Large intestine (tissue), 3 donors: ENCODE measurements at regions not wholly inside any gene's neighbourhood (a gene's known extent, or its start where the extent isn't known, plus 50 kb on each side); places are given as distances from the start of the nearest gene placed in this dataset.
"Not testable (repeated sequence)": the region's sequence is repeated elsewhere in the genome, so short reads cannot be mapped to it uniquely, and the experiment has no call there.

Experiments used
- DNase-seq, 2 donors: peaks; one replicate each; pipeline versions ENCODE4 v3.0.0 to v3.0.0-alpha.2; 2013
- H3K27ac ChIP-seq: one replicate; pipeline ENCODE4 v1.5.1; 2013; ENCODE audit warnings: low read length
- H3K27me3 ChIP-seq: 2 replicates; pipeline ENCODE4 v1.6.1; 2013; ENCODE audit warnings: low read length; ENCODE audit not compliant: control insufficient read depth, insufficient read depth
- H3K36me3 ChIP-seq: 2 replicates; pipeline ENCODE4 v1.6.1; 2013; ENCODE audit warnings: low read length; ENCODE audit not compliant: control insufficient read depth, insufficient read depth
- H3K4me1 ChIP-seq: one replicate; pipeline ENCODE4 v1.6.1; 2013; ENCODE audit warnings: low read length; ENCODE audit not compliant: control insufficient read depth, insufficient read depth
- H3K4me3 ChIP-seq: one replicate; pipeline ENCODE4 v1.5.1; 2013; ENCODE audit warnings: low read length
- H3K9me3 ChIP-seq: one replicate; pipeline ENCODE4 v1.6.1; 2013; ENCODE audit warnings: mild to moderate bottlenecking, low read depth, low read length, moderate library complexity; ENCODE audit not compliant: control insufficient read depth
- WGBS: methylation state at CpG from one replicate; pipeline ENCODE4 v1.1.5; 2013; ENCODE audit warnings: low lambda C conversion rate; ENCODE audit not compliant: insufficient coverage; 5-methylcytosine and 5-hydroxymethylcytosine counted together

DNA sequence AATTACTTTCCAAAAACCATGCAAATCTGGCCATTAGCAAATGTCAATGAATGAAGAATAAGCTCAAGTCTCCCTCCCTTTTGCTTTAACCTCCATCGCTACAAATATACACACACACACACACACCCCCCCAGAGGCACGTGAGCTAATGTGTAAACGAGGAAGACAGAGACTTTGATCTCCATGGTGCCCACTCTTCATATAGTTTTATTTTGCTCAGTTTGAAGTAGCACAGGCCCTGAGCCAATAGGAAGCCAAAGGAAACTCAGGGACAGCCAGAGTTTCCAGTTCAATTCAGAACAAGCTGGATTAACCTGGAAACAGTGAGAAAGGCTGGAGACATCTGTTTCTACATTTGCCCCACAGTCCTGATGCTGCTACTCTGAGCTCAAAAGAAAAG lies 248.4 kb upstream of the MEIS1 start:
- H3K27ac ChIP-seq = no peak overlapping the region
- DNase-seq = peak in 1 of 2 donors; percentile 10
- no peak overlapping the region for H3K4me3 ChIP-seq
- no CpG with 5 or more reads among the region's 3 CpGs for WGBS
- H3K27me3 ChIP-seq = no peaks in the 10 kb centered on the region
- H3K9me3 ChIP-seq = no peaks in the 10 kb centered on the region
- H3K4me1 ChIP-seq = no peaks in the 10 kb centered on the region
- H3K36me3 ChIP-seq = no peaks in the 10 kb centered on the region

DNA sequence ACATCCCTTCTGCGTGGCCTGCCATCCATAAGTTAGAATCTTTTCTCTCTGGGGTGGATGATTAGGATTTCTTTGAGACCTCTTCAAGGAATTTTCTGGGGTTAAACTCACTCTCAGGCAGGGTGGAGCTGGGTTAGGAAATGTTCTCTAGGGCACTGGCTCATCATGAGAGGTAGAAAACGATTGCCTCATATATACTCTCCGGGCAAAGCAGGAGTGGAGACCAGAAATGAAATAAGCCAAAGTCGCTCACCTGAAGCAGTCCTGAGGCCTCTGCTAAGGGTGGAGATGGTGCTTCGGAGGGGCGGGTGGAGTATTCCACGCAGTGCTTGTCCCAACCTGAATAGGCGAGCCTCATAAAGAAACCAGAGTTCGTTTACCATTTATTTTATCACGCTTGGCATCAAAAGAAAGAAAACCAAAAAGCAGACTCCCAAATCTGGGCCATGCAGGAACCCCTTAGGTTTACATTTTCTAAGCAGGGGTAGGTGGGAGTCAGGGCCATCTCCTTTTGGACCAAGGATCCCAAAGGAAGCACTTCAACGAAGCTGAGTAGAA lies 249.3 kb upstream of the MEIS1 start:
- no peak for DNase-seq
- Histone ChIP-seq H3K36me3 (no peaks in the 10 kb centered on the region), H3K27me3 (no peaks in the 10 kb centered on the region), H3K27ac (no peak overlapping the region), H3K9me3 (no peaks in the 10 kb centered on the region), H3K4me3 (no peak overlapping the region), H3K4me1 (no peaks in the 10 kb centered on the region)
- WGBS = 100% methylated on average over 2 of the region's 11 CpGs

DNA sequence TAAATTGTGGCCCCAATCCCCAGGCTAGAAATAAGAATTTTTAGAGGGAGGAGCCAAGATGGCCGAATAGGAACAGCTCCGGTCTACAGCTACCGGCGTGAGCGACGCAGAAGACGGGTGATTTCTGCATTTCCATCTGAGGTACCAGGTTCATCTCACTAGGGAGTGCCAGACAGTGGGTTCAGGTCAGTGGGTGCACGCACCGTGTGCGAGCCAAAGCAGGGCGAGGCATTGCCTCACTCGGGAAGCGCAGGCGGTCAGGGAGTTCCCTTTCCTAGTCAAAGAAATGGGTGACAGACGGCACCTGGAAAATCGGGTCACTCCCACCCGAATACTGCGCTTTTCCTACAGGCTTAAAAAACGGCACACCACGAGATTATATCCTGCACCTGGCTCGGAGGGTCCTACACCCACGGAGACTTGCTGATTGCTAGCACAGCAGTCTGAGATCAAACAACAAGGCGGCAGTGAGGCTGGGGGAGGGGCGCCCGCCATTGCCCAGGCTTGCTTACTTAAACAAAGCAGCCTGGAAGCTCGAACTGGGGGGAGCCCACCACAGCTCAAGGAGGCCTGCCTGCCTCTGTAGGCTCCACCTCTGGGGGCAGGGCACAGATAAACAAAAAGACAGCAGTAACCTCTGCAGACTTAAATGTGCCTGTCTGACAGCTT lies 257.7 kb upstream of the MEIS1 start:
- not testable (repeated sequence) for H3K27me3 ChIP-seq, H3K27ac ChIP-seq, H3K36me3 ChIP-seq, H3K9me3 ChIP-seq, DNase-seq, H3K4me1 ChIP-seq, H3K4me3 ChIP-seq
- no CpG with 5 or more reads among the region's 26 CpGs for WGBS

DNA sequence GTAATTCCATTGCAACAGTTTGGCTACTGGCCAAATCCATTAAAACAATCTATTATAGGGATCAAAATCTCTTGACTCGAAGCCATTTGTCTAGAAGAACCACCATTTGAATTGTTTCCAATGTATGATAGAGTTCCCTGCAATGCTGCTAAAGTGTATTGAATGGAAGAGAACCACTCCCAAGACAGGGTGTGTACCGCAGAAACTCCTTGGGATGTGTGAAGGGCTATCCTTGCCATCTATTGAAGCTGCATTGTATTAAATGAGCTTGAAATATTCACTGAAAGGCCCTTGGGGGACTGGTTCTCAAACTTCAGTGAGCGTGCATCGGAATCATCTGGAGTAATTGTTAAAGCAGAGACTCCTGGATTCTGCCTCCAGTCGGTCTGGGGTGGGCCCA lies 260.4 kb upstream of the MEIS1 start:
- Histone ChIP-seq H3K4me3 (no peak overlapping the region), H3K4me1 (no peaks in the 10 kb centered on the region), H3K9me3 (no peaks in the 10 kb centered on the region), H3K27ac (no peak overlapping the region), H3K27me3 (no peaks in the 10 kb centered on the region), H3K36me3 (no peaks in the 10 kb centered on the region)
- no peak for DNase-seq
- WGBS = no CpG with 5 or more reads among the region's 5 CpGs

DNA sequence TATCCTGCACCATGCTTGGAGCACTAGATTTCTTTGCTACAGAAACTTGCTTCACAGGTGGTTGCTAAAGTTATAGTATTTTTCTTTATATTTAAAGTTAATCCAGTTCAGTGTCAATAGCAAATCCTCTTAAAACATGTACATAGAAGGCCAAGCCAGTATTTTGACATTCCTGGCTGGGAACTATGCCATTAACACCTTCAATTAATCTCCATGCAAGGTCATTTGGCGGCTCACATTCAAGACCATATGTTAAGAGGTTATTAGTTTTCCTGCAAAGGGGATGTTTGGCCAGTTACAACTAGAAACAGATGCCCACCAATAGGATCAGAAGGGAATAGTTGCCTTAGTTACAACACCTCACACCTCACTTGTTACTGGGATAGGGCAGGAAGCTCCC lies 261.3 kb upstream of the MEIS1 start:
- Histone ChIP-seq H3K27ac (no peak overlapping the region), H3K27me3 (no peaks in the 10 kb centered on the region), H3K9me3 (no peaks in the 10 kb centered on the region), H3K4me3 (no peak overlapping the region), H3K4me1 (no peaks in the 10 kb centered on the region), H3K36me3 (no peaks in the 10 kb centered on the region)
- DNase-seq = no peak
- WGBS = no CpG with 5 or more reads among the region's 1 CpG

DNA sequence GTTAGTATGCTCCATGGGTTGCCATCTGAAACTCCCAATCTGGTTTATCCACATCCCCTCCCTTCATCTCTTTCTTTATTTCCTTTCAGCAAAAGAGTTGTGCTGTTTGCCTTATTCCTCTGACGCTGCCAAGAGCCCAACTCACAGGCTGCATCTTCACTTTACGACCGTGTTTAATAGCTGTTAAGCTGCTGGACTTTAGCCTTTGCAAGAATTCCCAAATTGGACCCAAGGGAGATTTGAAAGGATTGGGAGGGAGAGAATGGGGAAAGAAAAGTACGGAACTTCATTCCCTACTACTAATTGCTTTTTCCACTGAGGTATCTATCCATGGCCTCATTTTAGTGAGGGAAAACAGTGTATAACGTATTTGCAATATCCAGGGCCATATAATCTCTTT lies 263.4 kb upstream of the MEIS1 start:
- peak in 1 of 2 donors; percentile 3 for DNase-seq
- 25% methylated on average over 4 of the region's 5 CpGs for WGBS
- Histone ChIP-seq H3K36me3 (no peaks in the 10 kb centered on the region), H3K27me3 (no peaks in the 10 kb centered on the region), H3K4me3 (no peak overlapping the region), H3K4me1 (no peaks in the 10 kb centered on the region), H3K9me3 (no peaks in the 10 kb centered on the region), H3K27ac (no peak overlapping the region)

DNA sequence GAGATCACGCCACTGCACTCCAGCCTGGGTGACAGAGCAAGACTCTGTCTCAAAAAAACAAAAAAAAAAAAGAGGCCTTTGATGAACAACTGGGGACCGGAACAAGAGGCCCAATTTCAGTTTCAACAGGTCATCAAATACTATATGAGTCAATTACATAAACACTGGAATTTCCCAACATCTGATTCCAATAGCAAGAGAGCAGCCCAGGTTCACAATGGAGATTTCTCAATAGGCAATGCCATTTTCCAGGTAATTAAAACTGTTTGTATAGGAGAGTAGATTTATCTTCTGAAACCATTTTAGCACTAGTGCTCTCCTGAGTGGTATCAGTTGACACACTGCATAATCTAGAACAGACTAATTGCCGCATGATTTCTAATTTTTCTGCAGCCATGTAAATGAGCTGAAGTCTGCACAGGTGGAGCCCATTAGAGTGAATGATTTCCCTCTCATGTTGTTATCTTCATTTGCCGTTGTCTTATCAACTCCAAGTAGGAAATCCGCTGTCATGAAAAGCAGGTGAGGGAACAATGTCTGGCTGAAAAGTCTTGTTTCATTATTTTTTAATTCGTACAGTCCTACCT lies 264.1 kb upstream of the MEIS1 start:
- no peaks in the 10 kb centered on the region for H3K27me3 ChIP-seq
- H3K27ac ChIP-seq = no peak overlapping the region
- no peaks in the 10 kb centered on the region for H3K4me1 ChIP-seq
- DNase-seq = peak; percentile 4 to 33
- H3K4me3 ChIP-seq = no peak overlapping the region
- no peaks in the 10 kb centered on the region for H3K9me3 ChIP-seq
- no CpG with 5 or more reads among the region's 6 CpGs for WGBS
- no peaks in the 10 kb centered on the region for H3K36me3 ChIP-seq

DNA sequence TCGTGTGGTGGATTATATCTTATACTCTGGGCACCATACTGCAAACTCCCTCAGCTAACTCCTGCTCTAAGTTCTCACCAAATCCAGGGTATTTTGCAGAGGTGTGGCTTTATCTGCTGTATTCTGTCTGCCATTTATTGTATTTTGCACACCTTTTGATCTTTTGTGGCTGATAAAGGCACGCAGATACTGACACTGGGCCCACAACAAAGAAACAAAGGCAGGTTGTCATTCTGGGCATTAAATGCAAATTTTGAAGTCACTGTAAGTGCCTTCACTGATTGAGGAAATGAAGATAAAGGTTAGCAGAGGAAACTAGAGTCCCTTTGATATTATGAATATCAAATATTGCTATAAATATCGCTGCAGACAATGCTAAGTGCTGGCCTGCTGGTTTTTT lies 265.8 kb upstream of the MEIS1 start:
- H3K36me3 ChIP-seq = no peaks in the 10 kb centered on the region
- H3K4me1 ChIP-seq = no peaks in the 10 kb centered on the region
- H3K27ac ChIP-seq = no peak overlapping the region
- 65% methylated on average over 2 of the region's 3 CpGs for WGBS
- no peaks in the 10 kb centered on the region for H3K27me3 ChIP-seq
- no peak for DNase-seq
- no peak overlapping the region for H3K4me3 ChIP-seq
- H3K9me3 ChIP-seq = no peaks in the 10 kb centered on the region

DNA sequence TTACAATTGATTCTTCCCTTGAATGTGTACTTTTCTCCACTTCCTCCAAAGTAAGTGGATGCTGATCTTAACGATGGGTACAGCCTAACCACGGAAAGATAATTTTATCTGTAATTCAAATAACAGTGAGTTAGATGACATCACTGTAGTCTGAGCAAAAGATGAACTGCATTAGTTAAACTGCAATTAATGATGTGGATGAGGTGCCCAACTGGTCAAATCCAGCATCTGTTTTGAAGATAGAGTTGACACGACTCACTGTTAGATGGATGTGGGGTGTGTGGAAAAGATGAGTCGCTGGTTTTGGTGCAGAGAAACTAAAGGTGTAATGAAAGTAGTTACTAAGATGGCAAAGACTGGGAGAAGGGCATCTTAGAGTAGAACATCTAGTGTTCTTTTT lies 270.5 kb upstream of the MEIS1 start:
- Histone ChIP-seq H3K27me3 (no peaks in the 10 kb centered on the region), H3K36me3 (no peaks in the 10 kb centered on the region), H3K4me3 (no peak overlapping the region), H3K27ac (no peak overlapping the region), H3K9me3 (no peaks in the 10 kb centered on the region), H3K4me1 (no peaks in the 10 kb centered on the region)
- no peak for DNase-seq
- no CpG with 5 or more reads among the region's 4 CpGs for WGBS

DNA sequence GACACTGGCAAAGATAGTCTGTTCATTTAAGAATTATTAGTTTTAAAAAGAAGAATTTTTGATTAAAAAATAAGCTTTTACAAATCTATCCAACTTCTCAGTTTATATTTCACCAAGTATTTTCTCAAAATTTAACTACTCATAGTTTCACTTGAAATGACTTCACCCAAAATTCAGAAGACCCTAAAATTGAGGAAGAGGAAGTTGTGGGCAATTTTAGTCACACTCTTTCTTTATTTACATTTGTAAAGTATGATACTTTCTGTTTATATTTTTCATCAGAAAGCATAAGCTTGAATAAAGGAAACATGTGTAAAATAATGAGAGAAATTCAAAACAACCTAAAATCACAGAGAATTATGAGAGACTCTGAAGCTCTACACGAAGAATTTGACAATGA lies 278.8 kb upstream of the MEIS1 start:
- 83% methylated on average over 1 of the region's 1 CpG for WGBS
- DNase-seq = no peak
- H3K36me3 ChIP-seq = no peaks in the 10 kb centered on the region
- no peak overlapping the region for H3K4me3 ChIP-seq
- no peaks in the 10 kb centered on the region for H3K4me1 ChIP-seq
- H3K27me3 ChIP-seq = no peaks in the 10 kb centered on the region
- peaks cover 4% of the 10 kb centered on the region for H3K9me3 ChIP-seq
- no peak overlapping the region for H3K27ac ChIP-seq

DNA sequence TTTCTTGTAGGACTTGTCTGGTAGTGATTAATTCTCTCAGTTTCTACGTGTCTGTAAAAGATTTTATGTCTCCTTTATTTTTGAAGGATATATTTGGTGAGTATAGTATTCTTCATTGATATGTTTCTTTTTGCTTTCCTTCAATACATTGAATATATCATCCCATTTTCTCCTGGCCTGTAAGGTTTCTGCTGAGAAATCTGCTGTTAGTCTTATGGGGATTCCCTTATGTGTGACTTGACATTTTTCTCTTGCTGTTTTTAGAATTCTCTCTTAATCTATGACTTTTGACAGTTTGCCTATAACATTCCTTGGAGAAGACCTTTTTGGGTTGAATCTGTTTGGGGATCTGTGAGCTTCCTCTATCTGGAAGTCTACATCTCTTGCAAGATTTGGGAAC lies 281.0 kb upstream of the MEIS1 start:
- Histone ChIP-seq H3K4me3 (no peak overlapping the region), H3K4me1 (no peaks in the 10 kb centered on the region), H3K27me3 (no peaks in the 10 kb centered on the region), H3K36me3 (no peaks in the 10 kb centered on the region), H3K9me3 (peaks cover 6% of the 10 kb centered on the region), H3K27ac (no peak overlapping the region)
- 88% methylated on average over 1 of the region's 1 CpG for WGBS
- no peak for DNase-seq
